Lower leg skin (tissue), 3 donors: ENCODE measurements at regions not wholly inside any gene's neighbourhood (a gene's known extent, or its start where the extent isn't known, plus 50 kb on each side); places are given as distances from the start of the nearest gene placed in this dataset.

Experiments
- CTCF ChIP-seq, 3 donors: fragments of 450-650 bp; IDR thresholded peaks; one replicate each; pipeline ENCODE4 v1.5.1; 2016; ENCODE audit warnings: antibody characterized with exemption in 3 of 3, mild to moderate bottlenecking in 3 of 3, moderate library complexity in 2 of 3
- POLR2A ChIP-seq, 2 donors: fragments of 450-650 bp; IDR thresholded peaks; one replicate each; pipeline ENCODE4 v1.6.1; 2016 to 2017; ENCODE audit warnings: antibody characterized with exemption in 2 of 2, mild to moderate bottlenecking in 1 of 2, moderate library complexity in 1 of 2

- TF ChIP-seq CTCF (IDR thresholded peaks at IDR 0.05) (no peak), POLR2A (IDR thresholded peaks at IDR 0.05) (no peak)
Observed at GRCh38 chr5:116757326-116757725, 182.7 kb upstream of the SEMA6A start.
